Mucosa of stomach (tissue), 1 donor: ENCODE measurements at regions not wholly inside any gene's neighbourhood (a gene's known extent, or its start where the extent isn't known, plus 50 kb on each side); places are given as distances from the start of the nearest gene placed in this dataset.

ENCODE experiments used
- H3K27me3 ChIP-seq: one replicate; pipeline ENCODE4 v1.7.0; 2013; ENCODE audit warnings: mild to moderate bottlenecking, low read length; ENCODE audit not compliant: control insufficient read depth, insufficient read depth
- H3K36me3 ChIP-seq: one replicate; pipeline ENCODE4 v1.7.0; 2013; ENCODE audit warnings: low read length; ENCODE audit not compliant: control insufficient read depth, insufficient read depth
- H3K4me1 ChIP-seq: one replicate; pipeline ENCODE4 v1.7.0; 2013; ENCODE audit warnings: mild to moderate bottlenecking, low read length; ENCODE audit not compliant: control insufficient read depth, insufficient read depth
- H3K4me3 ChIP-seq: one replicate; pipeline ENCODE4 v1.7.0; 2013; ENCODE audit warnings: low read length
- H3K9ac ChIP-seq: one replicate; pipeline ENCODE4 v1.7.0; 2013; ENCODE audit warnings: mild to moderate bottlenecking, low read length, moderate library complexity
- H3K9me3 ChIP-seq: one replicate; pipeline ENCODE4 v1.7.0; 2013; ENCODE audit warnings: mild to moderate bottlenecking, low read length, moderate library complexity; ENCODE audit not compliant: control insufficient read depth
- donor health status: Pancreatic carcinoma.

GRCh38 chr6:169955731-169956437 is 204.5 kb downstream of the ERMARD start:
- no peaks in the 10 kb centered on the region for H3K36me3 ChIP-seq
- peaks cover 9% of the 10 kb centered on the region for H3K4me1 ChIP-seq
- H3K27me3 ChIP-seq = peaks cover 13% of the 10 kb centered on the region
- H3K4me3 ChIP-seq = no peak overlapping the region
- no peak overlapping the region for H3K9ac ChIP-seq
- no peaks in the 10 kb centered on the region for H3K9me3 ChIP-seq

GRCh38 chr6:169954977-169955376 is 203.6 kb downstream of the ERMARD start:
- H3K36me3 ChIP-seq = no peaks in the 10 kb centered on the region
- no peak overlapping the region for H3K9ac ChIP-seq
- H3K4me3 ChIP-seq = no peak overlapping the region
- H3K9me3 ChIP-seq = no peaks in the 10 kb centered on the region
- peaks cover 11% of the 10 kb centered on the region for H3K27me3 ChIP-seq
- H3K4me1 ChIP-seq = peaks cover 9% of the 10 kb centered on the region

GRCh38 chr6:169953686-169954085 is 202.3 kb downstream of the ERMARD start:
- Histone ChIP-seq H3K9me3 (no peaks in the 10 kb centered on the region), H3K36me3 (no peaks in the 10 kb centered on the region), H3K27me3 (peaks cover 3% of the 10 kb centered on the region), H3K4me3 (no peak overlapping the region), H3K9ac (no peak overlapping the region), H3K4me1 (peaks cover under 1% of the 10 kb centered on the region)

- Histone ChIP-seq H3K36me3 (no peaks in the 10 kb centered on the region), H3K4me3 (no peak overlapping the region), H3K4me1 (no peaks in the 10 kb centered on the region), H3K9ac (no peak overlapping the region), H3K9me3 (no peaks in the 10 kb centered on the region), H3K27me3 (no peaks in the 10 kb centered on the region)
Measured at GRCh38 chr6:169950558-169950957, 199.1 kb downstream of the ERMARD start.

- H3K9me3 ChIP-seq = no peaks in the 10 kb centered on the region
- no peaks in the 10 kb centered on the region for H3K27me3 ChIP-seq
- no peak overlapping the region for H3K4me3 ChIP-seq
- no peaks in the 10 kb centered on the region for H3K4me1 ChIP-seq
- H3K9ac ChIP-seq = no peak overlapping the region
- no peaks in the 10 kb centered on the region for H3K36me3 ChIP-seq
Measured at GRCh38 chr6:169949511-169950097, 198.2 kb downstream of the ERMARD start.

- no peaks in the 10 kb centered on the region for H3K36me3 ChIP-seq
- no peaks in the 10 kb centered on the region for H3K27me3 ChIP-seq
- H3K4me1 ChIP-seq = no peaks in the 10 kb centered on the region
- H3K4me3 ChIP-seq = no peak overlapping the region
- no peaks in the 10 kb centered on the region for H3K9me3 ChIP-seq
- no peak overlapping the region for H3K9ac ChIP-seq
Measured at GRCh38 chr6:169946971-169947370, 195.5 kb downstream of the ERMARD start.

GRCh38 chr6:169945117-169945516 is 193.7 kb downstream of the ERMARD start:
- Histone ChIP-seq H3K4me3 (no peak overlapping the region), H3K9ac (no peak overlapping the region), H3K27me3 (no peaks in the 10 kb centered on the region), H3K36me3 (no peaks in the 10 kb centered on the region), H3K4me1 (no peaks in the 10 kb centered on the region), H3K9me3 (no peaks in the 10 kb centered on the region)

GRCh38 chr6:169944415-169944814 is 193.0 kb downstream of the ERMARD start:
- Histone ChIP-seq H3K27me3 (no peaks in the 10 kb centered on the region), H3K4me1 (no peaks in the 10 kb centered on the region), H3K36me3 (no peaks in the 10 kb centered on the region), H3K4me3 (no peak overlapping the region), H3K9ac (no peak overlapping the region), H3K9me3 (no peaks in the 10 kb centered on the region)

GRCh38 chr6:169944061-169944337 is 192.6 kb downstream of the ERMARD start:
- Histone ChIP-seq H3K9me3 (no peaks in the 10 kb centered on the region), H3K4me3 (no peak overlapping the region), H3K4me1 (no peaks in the 10 kb centered on the region), H3K27me3 (no peaks in the 10 kb centered on the region), H3K36me3 (no peaks in the 10 kb centered on the region), H3K9ac (no peak overlapping the region)

- Histone ChIP-seq H3K4me3 (no peak overlapping the region), H3K4me1 (no peaks in the 10 kb centered on the region), H3K27me3 (no peaks in the 10 kb centered on the region), H3K9me3 (no peaks in the 10 kb centered on the region), H3K9ac (no peak overlapping the region), H3K36me3 (no peaks in the 10 kb centered on the region)
Measured at GRCh38 chr6:169943241-169944060, 192.0 kb downstream of the ERMARD start.

- H3K4me1 ChIP-seq = no peaks in the 10 kb centered on the region
- H3K36me3 ChIP-seq = no peaks in the 10 kb centered on the region
- H3K27me3 ChIP-seq = no peaks in the 10 kb centered on the region
- H3K9me3 ChIP-seq = no peaks in the 10 kb centered on the region
- H3K4me3 ChIP-seq = no peak overlapping the region
- H3K9ac ChIP-seq = no peak overlapping the region
Measured at GRCh38 chr6:169942173-169942572, 190.8 kb downstream of the ERMARD start.

- H3K4me3 ChIP-seq = no peak overlapping the region
- no peaks in the 10 kb centered on the region for H3K9me3 ChIP-seq
- no peaks in the 10 kb centered on the region for H3K4me1 ChIP-seq
- no peaks in the 10 kb centered on the region for H3K27me3 ChIP-seq
- no peaks in the 10 kb centered on the region for H3K36me3 ChIP-seq
- H3K9ac ChIP-seq = no peak overlapping the region
Measured at GRCh38 chr6:169940481-169941271, 189.3 kb downstream of the ERMARD start.
